Upper lobe of left lung (tissue), 6 donors: ENCODE measurements at regions not wholly inside any gene's neighbourhood (a gene's known extent, or its start where the extent isn't known, plus 50 kb on each side); places are given as distances from the start of the nearest gene placed in this dataset.

Experiments used
- ATAC-seq, 2 donors: fragments of 200-7000 bp; cut with Tn5 transposase; one replicate each; pipeline ENCODE4 v1.9.1; 2022; ENCODE audit warnings: mild to moderate bottlenecking in 2 of 2, moderate library complexity in 2 of 2; ENCODE audit not compliant: low FRiP score in 2 of 2
- DNase-seq, 2 donors: peaks; one replicate each; pipeline ENCODE4 v3.0.0-alpha.2; 2019 to 2020
- H3K27ac ChIP-seq, 4 donors: fragments of 200-600 bp; sonication (generic); one replicate each; pipeline ENCODE4 v1.5.1; 2016 to 2019
- H3K27me3 ChIP-seq, 4 donors: fragments of 200-600 bp; sonication (generic); one replicate each; pipeline ENCODE4 v1.5.1; 2017 to 2019
- H3K36me3 ChIP-seq, 4 donors: fragments of 200-600 bp; sonication (generic); one replicate each; pipeline ENCODE4 v1.5.1; 2016 to 2019
- H3K4me1 ChIP-seq, 4 donors: fragments of 200-600 bp; sonication (generic); one replicate each; pipeline ENCODE4 v1.5.1; 2018 to 2019
- H3K4me3 ChIP-seq, 4 donors: fragments of 200-600 bp; sonication (generic); one replicate each; pipeline ENCODE4 v1.5.1; 2017 to 2019; ENCODE audit warnings: mild to moderate bottlenecking in 2 of 4, moderate library complexity in 1 of 4
- H3K9me3 ChIP-seq, 4 donors: fragments of 200-600 bp; sonication (generic); one replicate each; pipeline ENCODE4 v1.5.1; 2018 to 2019
- CTCF ChIP-seq, 6 experiments: fragments of 450-650 bp in 4 of 6; fragments of 200-600 bp in 2 of 6; sonication (generic) in 2 of 6; IDR thresholded peaks; one replicate each; pipeline ENCODE4 v1.5.1; 2016 to 2019; ENCODE audit warnings: antibody characterized with exemption in 6 of 6
- EP300 ChIP-seq, 4 donors: sonication (generic); formaldehyde crosslinking; IDR thresholded peaks; one replicate each; pipeline ENCODE4 v1.5.1; 2017; ENCODE audit warnings: antibody characterized with exemption in 4 of 4, control low read depth in 2 of 4
- POLR2A ChIP-seq, 4 donors: fragments of 450-650 bp; IDR thresholded peaks; one replicate each; pipeline ENCODE4 v1.5.1; 2016 to 2017; ENCODE audit warnings: antibody characterized with exemption in 4 of 4, mild to moderate bottlenecking in 2 of 4
- POLR2AphosphoS5 ChIP-seq, 2 donors: sonication (generic); formaldehyde crosslinking; IDR thresholded peaks; one replicate each; pipeline ENCODE4 v1.5.1; 2017; ENCODE audit warnings: antibody characterized with exemption in 2 of 2
- WGBS, 2 donors: methylation state at CpG; one replicate each; pipeline ENCODE4 v1.1.5; 2017 to 2018; 5-methylcytosine and 5-hydroxymethylcytosine counted together
- donor health status: DM: no; HTN: no; CAD: no; lungs with moderate emphysema.
- donor health status: DM: no; HTN: yes; CAD: no; lungs with severe emphysema.

- H3K4me3 ChIP-seq = peak overlapping the region in 3 of 4 donors; percentile 13 to 34 (median 22)
- H3K27ac ChIP-seq = no peak overlapping the region
- H3K27me3 ChIP-seq = no peaks in the 10 kb centered on the region
- DNase-seq (no peak), ATAC-seq (peak in 1 of 2 donors; percentile 12)
- no peaks in the 10 kb centered on the region for H3K36me3 ChIP-seq
- no peak for TF ChIP-seq CTCF (IDR thresholded peaks at IDR 0.05)
- no peak for TF ChIP-seq POLR2A (IDR thresholded peaks at IDR 0.05)
- TF ChIP-seq EP300 (IDR thresholded peaks at IDR 0.05) = no peak
- no peaks in the 10 kb centered on the region for H3K9me3 ChIP-seq
- H3K4me1 ChIP-seq = peaks cover 0 to 7% (median 3%) of the 10 kb centered on the region in 4 donors
- 24 to 26% methylated on average over 12 of the region's 12 CpGs for WGBS, 2 donors
Observed at GRCh38 chr7:54888734-54889082, 129.7 kb upstream of the SEC61G start.

GRCh38 chr7:54897891-54898290 lies 120.9 kb upstream of the EGFR start:
- no peaks in the 10 kb centered on the region for H3K27me3 ChIP-seq
- no peak for DNase-seq
- no peaks in the 10 kb centered on the region for H3K9me3 ChIP-seq
- no peaks in the 10 kb centered on the region for H3K36me3 ChIP-seq
- no peak for TF ChIP-seq EP300 (IDR thresholded peaks at IDR 0.05)
- TF ChIP-seq CTCF (IDR thresholded peaks at IDR 0.05) = no peak
- no peak for TF ChIP-seq POLR2AphosphoS5 (IDR thresholded peaks at IDR 0.05)
- TF ChIP-seq POLR2A (IDR thresholded peaks at IDR 0.05) = no peak
- H3K27ac ChIP-seq = no peak overlapping the region
- no peak for ATAC-seq
- WGBS, 2 donors = 38 to 72% methylated on average over 2 of the region's 2 CpGs
- H3K4me3 ChIP-seq = no peak overlapping the region
- no peaks in the 10 kb centered on the region for H3K4me1 ChIP-seq

- no peak for DNase-seq
- ATAC-seq = peak in 1 of 2 donors; percentile 86
- no peaks in the 10 kb centered on the region for H3K36me3 ChIP-seq
- H3K9me3 ChIP-seq = no peaks in the 10 kb centered on the region
- 56 to 60% methylated on average over 9 of the region's 9 CpGs for WGBS, 2 donors
- no peak overlapping the region for H3K4me3 ChIP-seq
- H3K27me3 ChIP-seq = no peaks in the 10 kb centered on the region
- H3K27ac ChIP-seq = no peak overlapping the region
- no peaks in the 10 kb centered on the region for H3K4me1 ChIP-seq
- TF ChIP-seq CTCF (IDR thresholded peaks at IDR 0.05) (no peak), POLR2A (IDR thresholded peaks at IDR 0.05) (no peak), EP300 (IDR thresholded peaks at IDR 0.05) (no peak), POLR2AphosphoS5 (IDR thresholded peaks at IDR 0.05) (no peak)
Observed at GRCh38 chr7:54898659-54899340, 120.0 kb upstream of the EGFR start.

GRCh38 chr7:54901840-54902239 lies 117.0 kb upstream of the EGFR start:
- no peak for TF ChIP-seq POLR2AphosphoS5 (IDR thresholded peaks at IDR 0.05)
- TF ChIP-seq CTCF (IDR thresholded peaks at IDR 0.05) = no peak
- TF ChIP-seq EP300 (IDR thresholded peaks at IDR 0.05) = no peak
- no peak for TF ChIP-seq POLR2A (IDR thresholded peaks at IDR 0.05)
- no peak overlapping the region for H3K27ac ChIP-seq

GRCh38 chr7:54904130-54904529 lies 114.7 kb upstream of the EGFR start:
- ATAC-seq (peak; percentile 30 to 95), DNase-seq (no peak)
- no peaks in the 10 kb centered on the region for H3K36me3 ChIP-seq
- no peak overlapping the region for H3K27ac ChIP-seq
- 75 to 78% methylated on average over 4 of the region's 4 CpGs for WGBS, 2 donors
- no peaks in the 10 kb centered on the region for H3K27me3 ChIP-seq
- H3K4me3 ChIP-seq = no peak overlapping the region
- H3K4me1 ChIP-seq = no peaks in the 10 kb centered on the region
- no peaks in the 10 kb centered on the region for H3K9me3 ChIP-seq
- no peak for TF ChIP-seq POLR2AphosphoS5 (IDR thresholded peaks at IDR 0.05)
- no peak for TF ChIP-seq CTCF (IDR thresholded peaks at IDR 0.05)
- TF ChIP-seq POLR2A (IDR thresholded peaks at IDR 0.05) = no peak
- TF ChIP-seq EP300 (IDR thresholded peaks at IDR 0.05) = peak in 1 of 4 donors; percentile 13

More at GRCh38 chr7:54901840-54902239, 117.0 kb upstream of the EGFR start:
- H3K4me3 ChIP-seq = no peak overlapping the region
- DNase-seq (no peak), ATAC-seq (no peak)
- 89 to 93% methylated on average over 5 of the region's 5 CpGs for WGBS, 2 donors
- H3K27me3 ChIP-seq = no peaks in the 10 kb centered on the region
- no peaks in the 10 kb centered on the region for H3K36me3 ChIP-seq
- H3K9me3 ChIP-seq = no peaks in the 10 kb centered on the region
- no peaks in the 10 kb centered on the region for H3K4me1 ChIP-seq
